Right renal pelvis (tissue), 4 donors: ENCODE measurements at regions not wholly inside any gene's neighbourhood (a gene's known extent, or its start where the extent isn't known, plus 50 kb on each side); places are given as distances from the start of the nearest gene placed in this dataset.

Source experiments
- DNase-seq, 4 donors: peaks; one replicate each; pipeline ENCODE4 v3.0.0-alpha.2; 2013; ENCODE audit warnings: low read depth in 4 of 4, low spot score in 3 of 4, missing footprints in 1 of 4

- DNase-seq, result no peak
These were observed 156.6 kb upstream of the TLL1 start for GRCh38 chr4:165716472-165716871.

DNA sequence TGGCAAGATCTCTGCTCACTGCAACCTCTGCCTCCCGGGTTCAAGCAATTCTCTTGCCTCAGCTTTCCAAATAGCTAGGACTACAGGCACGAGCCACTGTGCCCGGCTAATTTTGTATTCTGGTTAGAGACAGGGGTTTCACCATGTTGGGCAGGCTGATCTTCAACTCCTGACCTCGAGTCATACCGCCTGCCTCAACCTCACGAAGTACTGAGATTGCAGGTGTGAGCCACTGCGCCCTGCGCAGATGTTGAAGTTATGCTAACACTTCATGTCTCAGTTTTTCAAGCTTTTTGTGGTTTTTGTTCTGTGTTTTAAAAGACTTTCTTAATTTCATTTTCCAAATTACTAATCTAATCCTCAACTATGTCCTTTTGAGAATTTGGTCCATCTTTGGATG lies 154.4 kb upstream of the TLL1 start:
- no peak for DNase-seq

DNA sequence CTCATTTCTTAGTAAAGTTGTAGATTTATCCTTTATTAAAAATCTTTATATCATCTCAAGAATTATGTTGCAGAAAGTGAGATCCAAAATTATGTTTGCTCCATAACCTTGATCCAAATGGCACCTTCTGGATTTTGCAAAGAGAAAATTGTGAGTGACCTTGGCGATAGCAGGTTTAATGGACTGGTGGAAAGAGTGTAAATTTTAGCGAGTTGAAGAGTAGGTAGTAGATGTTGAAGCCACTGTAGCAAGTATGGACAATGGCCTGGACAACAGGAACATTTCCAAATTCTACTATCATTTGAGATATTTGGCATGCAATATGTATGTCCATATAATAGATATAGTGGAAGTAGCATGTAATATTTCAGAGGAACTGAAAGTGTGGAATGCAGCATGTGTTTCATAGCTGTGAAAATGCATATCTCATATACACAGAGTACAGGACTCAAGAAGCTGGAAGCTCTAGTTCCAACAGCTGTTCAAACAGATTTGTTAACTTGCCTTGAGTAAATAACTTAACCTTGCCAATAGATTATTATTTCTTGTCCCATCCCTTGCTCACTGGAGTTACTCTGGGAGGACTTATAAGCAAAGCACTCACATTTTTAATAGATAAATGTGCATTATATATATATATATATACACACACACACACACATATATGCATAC lies 152.5 kb upstream of the TLL1 start:
- DNase-seq, result no peak

- no peak for DNase-seq
These were observed 151.2 kb upstream of the TLL1 start for GRCh38 chr4:165721815-165722214.

- DNase-seq, result no peak
These were observed 149.8 kb upstream of the TLL1 start for GRCh38 chr4:165723051-165723795.

DNA sequence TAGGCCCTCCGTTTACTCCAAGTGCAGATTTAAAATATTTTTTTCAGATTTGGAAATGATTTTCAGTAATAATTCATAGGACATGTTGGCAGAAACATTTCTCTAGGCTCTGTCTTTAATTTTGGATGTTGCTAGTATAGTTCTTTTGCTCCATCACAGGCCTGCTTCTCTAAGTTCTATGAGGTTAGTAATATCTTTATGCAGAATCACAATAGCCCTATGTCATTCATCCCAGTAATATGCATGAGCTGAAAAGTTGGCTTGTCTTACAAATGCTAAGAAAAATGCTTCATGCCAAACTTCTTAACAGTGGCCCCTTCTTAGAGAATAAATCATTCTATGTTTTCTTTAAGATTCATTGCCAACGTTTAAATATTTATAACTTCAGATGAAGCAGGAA lies 148.3 kb upstream of the TLL1 start:
- DNase-seq, result no peak

- no peak for DNase-seq
These were observed 147.7 kb upstream of the TLL1 start for GRCh38 chr4:165725352-165725751.

DNA sequence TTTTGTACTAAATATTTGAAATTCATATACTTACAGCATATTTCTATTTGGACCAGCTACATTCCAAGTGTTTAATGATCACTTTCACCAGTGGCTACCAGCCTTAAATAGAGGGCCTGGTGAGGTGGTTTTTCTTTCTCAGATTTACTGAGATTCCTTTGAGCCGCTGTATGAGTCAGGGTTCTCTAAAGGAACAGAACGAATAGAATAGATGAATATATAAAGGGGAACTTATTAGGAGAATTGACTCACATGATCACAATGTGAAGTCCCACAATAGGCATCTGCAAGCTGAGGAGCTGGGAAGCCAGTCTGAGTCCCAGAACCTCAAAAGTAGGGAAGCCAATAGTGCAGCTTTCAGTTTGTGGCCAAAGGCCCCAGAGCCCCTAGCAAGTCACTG lies 146.2 kb upstream of the TLL1 start:
- DNase-seq, result no peak

GRCh38 chr4:165737309-165737972 lies 135.6 kb upstream of the TLL1 start:
- no peak for DNase-seq

GRCh38 chr4:165738571-165738970 lies 134.5 kb upstream of the TLL1 start:
- DNase-seq, result no peak

GRCh38 chr4:165740911-165741310 lies 132.1 kb upstream of the TLL1 start:
- no peak for DNase-seq

GRCh38 chr4:165743422-165743821 lies 129.6 kb upstream of the TLL1 start:
- DNase-seq, result no peak

- DNase-seq, result no peak
These were observed 128.7 kb upstream of the TLL1 start for GRCh38 chr4:165744370-165744769.

DNA sequence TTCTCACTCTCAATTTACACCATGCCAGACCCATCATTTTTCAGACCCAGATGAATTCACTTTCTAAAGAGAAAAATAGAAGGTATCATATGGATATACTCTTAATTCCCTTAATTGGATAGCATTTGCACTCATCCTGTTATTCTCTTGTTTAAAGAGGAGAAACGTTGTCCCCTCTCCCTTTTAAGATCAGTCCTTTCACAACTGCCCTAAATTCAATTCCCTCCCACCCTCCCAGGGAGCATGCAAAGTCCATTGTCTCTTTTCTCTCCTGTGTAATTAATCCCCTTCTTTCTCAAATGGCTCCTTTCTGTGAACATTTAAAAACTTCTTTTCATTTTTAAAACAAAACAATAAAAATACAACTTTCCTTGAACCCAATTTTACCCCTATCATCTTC lies 124.7 kb upstream of the TLL1 start:
- no peak for DNase-seq

- no peak for DNase-seq
These were observed 121.2 kb upstream of the TLL1 start for GRCh38 chr4:165751882-165752281.

GRCh38 chr4:165754664-165755063 lies 118.4 kb upstream of the TLL1 start:
- DNase-seq, result no peak

DNA sequence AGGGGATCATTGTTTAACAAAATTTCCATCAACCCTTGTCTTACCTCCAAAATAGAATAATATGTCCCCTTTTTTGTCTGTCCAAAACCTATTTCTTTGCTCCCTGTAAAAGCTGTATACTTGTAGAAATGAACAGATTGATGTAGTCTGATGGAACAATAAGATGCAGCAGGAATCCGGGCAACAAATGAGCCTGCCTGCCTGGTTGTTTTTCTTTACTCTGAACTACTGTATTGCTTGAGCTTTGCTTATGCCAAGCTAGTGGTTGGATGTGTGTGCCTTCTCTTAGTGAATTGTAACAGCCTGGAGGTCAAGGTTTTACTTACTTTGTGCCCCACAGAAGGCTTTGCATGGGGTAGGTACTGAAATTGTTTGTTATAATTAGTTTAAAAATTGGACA lies 116.2 kb upstream of the TLL1 start:
- no peak for DNase-seq

- no peak for DNase-seq
These were observed 115.6 kb upstream of the TLL1 start for GRCh38 chr4:165757451-165757850.

- no peak for DNase-seq
These were observed 115.0 kb upstream of the TLL1 start for GRCh38 chr4:165758086-165758485.

- no peak for DNase-seq
These were observed 112.9 kb upstream of the TLL1 start for GRCh38 chr4:165760182-165760581.

- no peak for DNase-seq
These were observed 111.1 kb upstream of the TLL1 start for GRCh38 chr4:165761963-165762362.

GRCh38 chr4:165763640-165764039 lies 109.4 kb upstream of the TLL1 start:
- no peak for DNase-seq
